Femur (tissue), 1 donor: ENCODE measurements at regions not wholly inside any gene's neighbourhood (a gene's known extent, or its start where the extent isn't known, plus 50 kb on each side); places are given as distances from the start of the nearest gene placed in this dataset.
"Not testable (repeated sequence)": the region's sequence is repeated elsewhere in the genome, so short reads cannot be mapped to it uniquely, and the experiment has no call there.

Source experiments
- DNase-seq: peaks from one replicate; pipeline ENCODE4 v3.0.0-alpha.2; 2017

GRCh38 chr2:109720380-109721106 lies 73.6 kb upstream of the RGPD5 start:
- DNase-seq: no peak

GRCh38 chr2:109721135-109721534 lies 73.0 kb upstream of the RGPD5 start:
- no peak for DNase-seq

- no peak for DNase-seq
Measured at GRCh38 chr2:109721626-109722025, 72.5 kb upstream of the RGPD5 start.

GRCh38 chr2:109722026-109722425 lies 72.1 kb upstream of the RGPD5 start:
- DNase-seq: no peak

GRCh38 chr2:109722640-109723039 lies 71.5 kb upstream of the RGPD5 start:
- not testable (repeated sequence) for DNase-seq

- DNase-seq: not testable (repeated sequence)
Measured at GRCh38 chr2:109723153-109723552, 71.0 kb upstream of the RGPD5 start.

- DNase-seq: no peak
Measured at GRCh38 chr2:109724533-109725460, 69.3 kb upstream of the RGPD5 start.

GRCh38 chr2:109726379-109727270 lies 67.5 kb upstream of the RGPD5 start:
- DNase-seq: peak; percentile 41

GRCh38 chr2:109727929-109728447 lies 66.1 kb upstream of the RGPD5 start:
- no peak for DNase-seq

GRCh38 chr2:109733746-109734145 lies 60.4 kb upstream of the RGPD5 start:
- DNase-seq: not testable (repeated sequence)

- DNase-seq: peak; percentile 73
Measured at GRCh38 chr2:109736177-109736827, 57.8 kb upstream of the RGPD5 start.
